HEK293T (cell line): ENCODE measurements at regions not wholly inside any gene's neighbourhood (a gene's known extent, or its start where the extent isn't known, plus 50 kb on each side); places are given as distances from the start of the nearest gene placed in this dataset.

ENCODE experiments used
- CTCF ChIA-PET: fragments of 350-600 bp; formaldehyde crosslinking; extraction: SDS; loops from one replicate; lab custom pipeline; 2021; ENCODE audit warnings: antibody characterized with exemption, inconsistent platforms; lab: Yijun Ruan, JAX
- POLR2A ChIA-PET: fragments of 350-600 bp; formaldehyde crosslinking; extraction: SDS; loops from one replicate; lab custom pipeline; 2020; ENCODE audit warnings: antibody characterized with exemption, inconsistent platforms; lab: Yijun Ruan, JAX
- DNase-seq: peaks from one replicate; pipeline ENCODE4 v3.0.0; 2012; ENCODE audit warnings: mixed read lengths; ENCODE audit errors: extremely low spot score
- ARNT ChIP-seq: fragments of 450-650 bp; IDR thresholded peaks from 2 replicates; pipeline ENCODE4 v1.6.1; 2017; ENCODE audit warnings: mild to moderate bottlenecking
- BHLHE40 ChIP-seq: fragments of 450-650 bp; IDR thresholded peaks from 2 replicates; pipeline ENCODE4 v1.6.1; 2016; ENCODE audit warnings: mild to moderate bottlenecking, moderate library complexity, borderline replicate concordance
- CTBP1 ChIP-seq: fragments of 450-650 bp; IDR thresholded peaks from 2 replicates; pipeline ENCODE4 v1.6.1; 2016; ENCODE audit warnings: borderline replicate concordance
- ELF4 ChIP-seq: fragments of 450-650 bp; IDR thresholded peaks from 2 replicates; pipeline ENCODE4 v1.6.1; 2017; ENCODE audit warnings: antibody characterized with exemption
- FOXA1 ChIP-seq: fragments of 450-650 bp; IDR thresholded peaks from 2 replicates; pipeline ENCODE4 v1.6.1; 2016; ENCODE audit warnings: mild to moderate bottlenecking
- FOXK2 ChIP-seq: fragments of 450-650 bp; IDR thresholded peaks from 2 replicates; pipeline ENCODE4 v1.6.1; 2016; ENCODE audit warnings: mild to moderate bottlenecking
- FOXM1 ChIP-seq: fragments of 450-650 bp; IDR thresholded peaks from 2 replicates; pipeline ENCODE4 v1.6.1; 2017; ENCODE audit warnings: mild to moderate bottlenecking, borderline replicate concordance
- HDGF ChIP-seq: fragments of 450-650 bp; IDR thresholded peaks from 2 replicates; pipeline ENCODE4 v1.6.1; 2017; ENCODE audit warnings: antibody characterized with exemption, borderline replicate concordance
- L3MBTL2 ChIP-seq: fragments of 450-650 bp; conservative IDR thresholded peaks from 2 replicates; pipeline ENCODE4 v1.6.1; 2016; ENCODE audit warnings: mild to moderate bottlenecking
- LEF1 ChIP-seq: fragments of 450-650 bp; IDR thresholded peaks from 2 replicates; pipeline ENCODE4 v1.6.1; 2017; ENCODE audit warnings: mild to moderate bottlenecking, borderline replicate concordance
- NFRKB ChIP-seq: fragments of 450-650 bp; IDR thresholded peaks from 2 replicates; pipeline ENCODE4 v1.6.1; 2016; ENCODE audit warnings: mild to moderate bottlenecking, moderate library complexity
- PKNOX1 ChIP-seq: fragments of 450-650 bp; IDR thresholded peaks from 2 replicates; pipeline ENCODE4 v1.6.1; 2016
- SP1 ChIP-seq: fragments of 450-650 bp; IDR thresholded peaks from 2 replicates; pipeline ENCODE4 v1.6.1; 2017
- SUZ12 ChIP-seq: fragments of 450-650 bp; IDR thresholded peaks from 2 replicates; pipeline ENCODE4 v1.6.1; 2016; ENCODE audit warnings: mild to moderate bottlenecking
- TARDBP ChIP-seq: fragments of 450-650 bp; IDR thresholded peaks from 2 replicates; pipeline ENCODE4 v1.6.1; 2016
- ZNF384 ChIP-seq: fragments of 450-650 bp; IDR thresholded peaks from 2 replicates; pipeline ENCODE4 v1.6.1; 2016

GRCh38 chr1:63004868-63005267 is 220.9 kb downstream of the ATG4C start:
- ChIA-PET CTCF (interaction anchor here (0.8 to 1.5 kb wide), 2 partner anchors 28 to 144 kb away, joined by 3 read pairs; no protein-coding TSS in a partner anchor), POLR2A (no interaction called here)
- TF ChIP-seq BHLHE40 (no peak), ELF4 (no peak), L3MBTL2 (no peak), NFRKB (no peak), SP1 (no peak), ZNF384 (no peak), CTBP1 (no peak), FOXA1 (no peak), TARDBP (no peak), LEF1 (no peak), FOXK2 (no peak), HDGF (no peak), SUZ12 (no peak), FOXM1 (no peak), ARNT (no peak), PKNOX1 (no peak)
- peak; percentile 52 for DNase-seq

- CTCF ChIA-PET, result interaction anchor here (0.8 to 1.5 kb wide), 2 partner anchors 143 to 532 kb away, joined by 3 read pairs; no protein-coding TSS in a partner anchor
- no peak for DNase-seq
- TF ChIP-seq ZNF384, result no peak
- POLR2A ChIA-PET, result no interaction called here
These were observed 221.9 kb downstream of the ATG4C start for GRCh38 chr1:63005812-63006211.

GRCh38 chr1:63009421-63009820 is 225.5 kb downstream of the ATG4C start:
- ChIA-PET POLR2A (no interaction called here), CTCF (no interaction called here)
- no peak for DNase-seq
- TF ChIP-seq FOXM1, result no peak
- TF ChIP-seq FOXA1, result no peak
- TF ChIP-seq LEF1, result no peak
- TF ChIP-seq BHLHE40, result no peak
- no peak for TF ChIP-seq NFRKB
- no peak for TF ChIP-seq PKNOX1
- TF ChIP-seq TARDBP, result no peak
- no peak for TF ChIP-seq ARNT
- no peak for TF ChIP-seq L3MBTL2
- TF ChIP-seq SUZ12, result no peak
- TF ChIP-seq HDGF, result no peak
- TF ChIP-seq CTBP1, result no peak
- TF ChIP-seq FOXK2, result no peak
- TF ChIP-seq ELF4, result no peak
- TF ChIP-seq ZNF384, result no peak
- TF ChIP-seq SP1, result no peak

GRCh38 chr1:63010913-63011660 is 227.2 kb downstream of the ATG4C start:
- POLR2A ChIA-PET, result no interaction called here
- DNase-seq, result no peak
- TF ChIP-seq ARNT, result no peak
- no peak for TF ChIP-seq FOXM1
- TF ChIP-seq PKNOX1, result 0 out of 2 replicates have a peak, but pooled peaks have one; percentile 38
- TF ChIP-seq SUZ12, result no peak
- CTCF ChIA-PET, result no interaction called here

- CTCF ChIA-PET, result no interaction called here
- no peak for DNase-seq
- TF ChIP-seq FOXK2 (no peak), ARNT (no peak), BHLHE40 (no peak), TARDBP (no peak), ELF4 (no peak), SP1 (no peak), L3MBTL2 (no peak), FOXA1 (no peak), LEF1 (no peak), PKNOX1 (no peak), HDGF (no peak)
- POLR2A ChIA-PET, result no interaction called here
These were observed 228.4 kb downstream of the ATG4C start for GRCh38 chr1:63012339-63012738.

GRCh38 chr1:63014267-63014666 is 230.3 kb downstream of the ATG4C start:
- ChIA-PET CTCF (no interaction called here), POLR2A (no interaction called here)
- DNase-seq, result no peak
- TF ChIP-seq ELF4 (no peak), CTBP1 (no peak), FOXM1 (no peak), ZNF384 (no peak), TARDBP (no peak), SUZ12 (no peak), FOXA1 (no peak), L3MBTL2 (no peak), FOXK2 (no peak)
